ENCODE measurements at regions not wholly inside any gene's neighbourhood (a gene's known extent, or its start where the extent isn't known, plus 50 kb on each side); places are given as distances from the start of the nearest gene placed in this dataset.

DNA sequence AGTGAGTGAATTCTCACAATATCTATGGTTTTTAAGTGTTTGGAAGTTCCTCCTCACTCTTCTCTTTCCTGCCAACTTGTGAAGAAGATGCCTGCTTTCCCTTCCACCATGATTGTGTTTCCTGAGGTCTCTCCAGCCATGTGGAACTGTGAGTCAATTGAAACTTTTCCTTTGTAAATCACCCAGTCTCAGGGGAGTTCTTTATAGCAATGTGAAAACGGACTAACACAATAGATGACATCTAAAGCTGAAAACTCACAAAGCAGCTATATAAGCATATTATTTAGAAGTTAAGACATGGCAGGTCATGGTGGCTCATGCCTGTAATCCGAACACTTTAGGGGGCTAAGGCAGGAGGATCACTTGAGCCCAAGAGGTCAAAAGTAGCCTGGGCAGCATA is 130.2 kb downstream of the ARRDC3 start:
- Histone ChIP-seq H3K36me3 (ENCODE audit: control insufficient read depth in 2 of 2, extremely low read depth in 1 of 2, insufficient read depth in 2 of 2, low read length in 2 of 2) (no peaks in the 10 kb centered on the region), H3K9me1 (ENCODE audit: control insufficient read depth, extremely low read depth, insufficient read depth, low read length) (no peaks in the 10 kb centered on the region), H3K4me2 (ENCODE audit: control insufficient read depth, extremely low read depth, insufficient read depth, low read depth, low read length) (no peak overlapping the region), H3K4me3 (ENCODE audit: control insufficient read depth in 2 of 3, extremely low read depth in 1 of 3, insufficient read depth in 2 of 3, low read depth in 1 of 3, low read length in 3 of 3) (no peak overlapping the region), H4K20me1 (ENCODE audit: control insufficient read depth, extremely low read depth, insufficient read depth, low read length) (no peaks in the 10 kb centered on the region), H3K79me2 (ENCODE audit: control insufficient read depth, insufficient read depth, low read length) (no peaks in the 10 kb centered on the region), H3K9ac (ENCODE audit: control insufficient read depth, extremely low read depth, insufficient read depth, low read length) (no peak overlapping the region), H3K27me3 (ENCODE audit: control insufficient read depth, extremely low read depth, insufficient read depth, low read length) (no peaks in the 10 kb centered on the region), H3K4me1 (ENCODE audit: control insufficient read depth, extremely low read depth, insufficient read depth, low read length) (no peaks in the 10 kb centered on the region), H3K27ac (ENCODE audit: control insufficient read depth, insufficient read depth, low read length) (no peak overlapping the region), H2AFZ (ENCODE audit: control insufficient read depth, low read length) (no peak overlapping the region), H3K9me3 (ENCODE audit: control insufficient read depth, low read depth, low read length) (no peaks in the 10 kb centered on the region)
- TF ChIP-seq, protein P1, sequence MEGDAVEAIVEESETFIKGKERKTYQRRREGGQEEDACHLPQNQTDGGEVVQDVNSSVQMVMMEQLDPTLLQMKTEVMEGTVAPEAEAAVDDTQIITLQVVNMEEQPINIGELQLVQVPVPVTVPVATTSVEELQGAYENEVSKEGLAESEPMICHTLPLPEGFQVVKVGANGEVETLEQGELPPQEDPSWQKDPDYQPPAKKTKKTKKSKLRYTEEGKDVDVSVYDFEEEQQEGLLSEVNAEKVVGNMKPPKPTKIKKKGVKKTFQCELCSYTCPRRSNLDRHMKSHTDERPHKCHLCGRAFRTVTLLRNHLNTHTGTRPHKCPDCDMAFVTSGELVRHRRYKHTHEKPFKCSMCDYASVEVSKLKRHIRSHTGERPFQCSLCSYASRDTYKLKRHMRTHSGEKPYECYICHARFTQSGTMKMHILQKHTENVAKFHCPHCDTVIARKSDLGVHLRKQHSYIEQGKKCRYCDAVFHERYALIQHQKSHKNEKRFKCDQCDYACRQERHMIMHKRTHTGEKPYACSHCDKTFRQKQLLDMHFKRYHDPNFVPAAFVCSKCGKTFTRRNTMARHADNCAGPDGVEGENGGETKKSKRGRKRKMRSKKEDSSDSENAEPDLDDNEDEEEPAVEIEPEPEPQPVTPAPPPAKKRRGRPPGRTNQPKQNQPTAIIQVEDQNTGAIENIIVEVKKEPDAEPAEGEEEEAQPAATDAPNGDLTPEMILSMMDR (optimal IDR thresholded peaks at IDR 0.05 in 1 of 3, IDR thresholded peaks at IDR 0.05 in 1 of 3, conservative IDR thresholded peaks at IDR 0.05 in 1 of 3; ENCODE audit: extremely low read depth in 1 of 3, insufficient read depth in 2 of 3, low read length in 3 of 3), result no peak
- TF ChIP-seq EZH2 (IDR thresholded peaks at IDR 0.05; ENCODE audit: low read length), result no peak
- FAIRE-seq (no peak), DNase-seq (ENCODE audit: low read depth, low spot score) (no peak)
- dilution Hi-C loops (cut with MboI; ENCODE audit: extremely low pct_ligation_motif_present, low sequenced_read_pairs), result no loop called here

DNA sequence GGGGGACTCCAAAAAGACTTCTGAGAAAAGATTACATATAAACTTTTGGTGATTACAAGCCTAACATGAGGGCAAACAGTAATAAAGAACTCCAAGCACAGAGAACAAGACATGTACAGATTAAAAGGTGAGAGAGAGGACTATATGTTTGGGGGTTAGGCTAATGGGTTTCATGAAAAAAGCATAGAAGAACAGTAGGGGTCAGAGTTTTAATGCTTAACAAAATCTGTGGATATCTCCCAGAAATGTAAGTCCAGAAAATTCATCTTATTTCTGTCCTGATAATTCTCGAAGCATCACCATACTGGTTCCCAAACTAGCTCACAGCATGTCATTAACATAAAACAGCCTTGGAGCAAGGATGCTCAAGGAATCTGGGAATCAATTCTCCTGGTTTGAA is 137.2 kb downstream of the ARRDC3 start:
- no peaks in the 10 kb centered on the region for H3K4me1 ChIP-seq (ENCODE audit: control insufficient read depth, extremely low read depth, insufficient read depth, low read length)
- no peak overlapping the region for H2AFZ ChIP-seq (ENCODE audit: control insufficient read depth, low read length)
- no peaks in the 10 kb centered on the region for H3K27me3 ChIP-seq (ENCODE audit: control insufficient read depth, extremely low read depth, insufficient read depth, low read length)
- H3K9me3 ChIP-seq (ENCODE audit: control insufficient read depth, low read depth, low read length), result no peaks in the 10 kb centered on the region
- FAIRE-seq, result no peak
- H3K27ac ChIP-seq (ENCODE audit: control insufficient read depth, insufficient read depth, low read length), result no peak overlapping the region
- no peaks in the 10 kb centered on the region for H3K79me2 ChIP-seq (ENCODE audit: control insufficient read depth, insufficient read depth, low read length)
- no peak overlapping the region for H3K4me2 ChIP-seq (ENCODE audit: control insufficient read depth, extremely low read depth, insufficient read depth, low read depth, low read length)
- no peaks in the 10 kb centered on the region for H3K9me1 ChIP-seq (ENCODE audit: control insufficient read depth, extremely low read depth, insufficient read depth, low read length)
- DNase-seq (ENCODE audit: low read depth, low spot score), result no peak
- H4K20me1 ChIP-seq (ENCODE audit: control insufficient read depth, extremely low read depth, insufficient read depth, low read length), result no peaks in the 10 kb centered on the region
- no peaks in the 10 kb centered on the region for H3K36me3 ChIP-seq (ENCODE audit: control insufficient read depth in 2 of 2, extremely low read depth in 1 of 2, insufficient read depth in 2 of 2, low read length in 2 of 2)
- dilution Hi-C loops (cut with MboI; ENCODE audit: extremely low pct_ligation_motif_present, low sequenced_read_pairs), result no loop called here
- TF ChIP-seq, protein P1 (optimal IDR thresholded peaks at IDR 0.05 in 1 of 3, IDR thresholded peaks at IDR 0.05 in 1 of 3, conservative IDR thresholded peaks at IDR 0.05 in 1 of 3; ENCODE audit: extremely low read depth in 1 of 3, insufficient read depth in 2 of 3, low read length in 3 of 3), result no peak
- TF ChIP-seq EZH2 (IDR thresholded peaks at IDR 0.05; ENCODE audit: low read length), result no peak
- H3K9ac ChIP-seq (ENCODE audit: control insufficient read depth, extremely low read depth, insufficient read depth, low read length), result no peak overlapping the region
- H3K4me3 ChIP-seq (ENCODE audit: control insufficient read depth in 2 of 3, extremely low read depth in 1 of 3, insufficient read depth in 2 of 3, low read depth in 1 of 3, low read length in 3 of 3), result no peak overlapping the region
